ENCODE measurements at regions not wholly inside any gene's neighbourhood (a gene's known extent, or its start where the extent isn't known, plus 50 kb on each side); places are given as distances from the start of the nearest gene placed in this dataset.

DNA sequence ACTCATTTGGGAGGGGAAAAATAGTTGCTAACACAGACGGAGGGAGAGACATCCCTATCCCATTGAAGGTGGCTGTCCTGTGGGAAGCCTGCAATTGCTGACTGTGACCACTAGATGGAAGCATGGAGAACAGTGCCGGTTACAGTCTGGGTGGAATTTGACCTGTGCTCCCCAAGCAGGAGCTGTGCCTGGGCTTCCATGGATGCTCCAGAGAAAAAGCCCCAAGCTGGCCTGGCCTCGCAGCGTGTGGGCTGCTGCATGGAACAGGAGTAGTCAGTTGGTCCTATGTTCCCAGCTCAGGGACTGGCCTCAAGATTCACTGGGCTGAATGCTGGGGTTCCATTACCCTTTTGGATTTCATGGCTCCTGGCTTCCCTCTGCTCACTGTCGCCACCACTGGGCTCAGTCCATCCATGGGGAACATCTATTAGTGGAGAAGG lies 116.3 kb upstream of the CHD6 start (continued):
- no peak for TF ChIP-seq NFATC4 (CRISPR knock-in tag; IDR thresholded peaks at IDR 0.05)
- no peak for TF ChIP-seq ELF4 (CRISPR knock-in tag; IDR thresholded peaks at IDR 0.05; ENCODE audit: low read depth)
- TF ChIP-seq ZNF219 (CRISPR knock-in tag; IDR thresholded peaks at IDR 0.05; ENCODE audit: borderline replicate concordance): no peak
- no peak for TF ChIP-seq MYBL2 (CRISPR knock-in tag; IDR thresholded peaks at IDR 0.05)
- no peak for TF ChIP-seq SMAD4 (CRISPR knock-in tag; IDR thresholded peaks at IDR 0.05)
- TF ChIP-seq, protein P1, sequence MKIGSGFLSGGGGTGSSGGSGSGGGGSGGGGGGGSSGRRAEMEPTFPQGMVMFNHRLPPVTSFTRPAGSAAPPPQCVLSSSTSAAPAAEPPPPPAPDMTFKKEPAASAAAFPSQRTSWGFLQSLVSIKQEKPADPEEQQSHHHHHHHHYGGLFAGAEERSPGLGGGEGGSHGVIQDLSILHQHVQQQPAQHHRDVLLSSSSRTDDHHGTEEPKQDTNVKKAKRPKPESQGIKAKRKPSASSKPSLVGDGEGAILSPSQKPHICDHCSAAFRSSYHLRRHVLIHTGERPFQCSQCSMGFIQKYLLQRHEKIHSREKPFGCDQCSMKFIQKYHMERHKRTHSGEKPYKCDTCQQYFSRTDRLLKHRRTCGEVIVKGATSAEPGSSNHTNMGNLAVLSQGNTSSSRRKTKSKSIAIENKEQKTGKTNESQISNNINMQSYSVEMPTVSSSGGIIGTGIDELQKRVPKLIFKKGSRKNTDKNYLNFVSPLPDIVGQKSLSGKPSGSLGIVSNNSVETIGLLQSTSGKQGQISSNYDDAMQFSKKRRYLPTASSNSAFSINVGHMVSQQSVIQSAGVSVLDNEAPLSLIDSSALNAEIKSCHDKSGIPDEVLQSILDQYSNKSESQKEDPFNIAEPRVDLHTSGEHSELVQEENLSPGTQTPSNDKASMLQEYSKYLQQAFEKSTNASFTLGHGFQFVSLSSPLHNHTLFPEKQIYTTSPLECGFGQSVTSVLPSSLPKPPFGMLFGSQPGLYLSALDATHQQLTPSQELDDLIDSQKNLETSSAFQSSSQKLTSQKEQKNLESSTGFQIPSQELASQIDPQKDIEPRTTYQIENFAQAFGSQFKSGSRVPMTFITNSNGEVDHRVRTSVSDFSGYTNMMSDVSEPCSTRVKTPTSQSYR (CRISPR knock-in tag; IDR thresholded peaks at IDR 0.05): no peak
- TF ChIP-seq, protein P2, sequence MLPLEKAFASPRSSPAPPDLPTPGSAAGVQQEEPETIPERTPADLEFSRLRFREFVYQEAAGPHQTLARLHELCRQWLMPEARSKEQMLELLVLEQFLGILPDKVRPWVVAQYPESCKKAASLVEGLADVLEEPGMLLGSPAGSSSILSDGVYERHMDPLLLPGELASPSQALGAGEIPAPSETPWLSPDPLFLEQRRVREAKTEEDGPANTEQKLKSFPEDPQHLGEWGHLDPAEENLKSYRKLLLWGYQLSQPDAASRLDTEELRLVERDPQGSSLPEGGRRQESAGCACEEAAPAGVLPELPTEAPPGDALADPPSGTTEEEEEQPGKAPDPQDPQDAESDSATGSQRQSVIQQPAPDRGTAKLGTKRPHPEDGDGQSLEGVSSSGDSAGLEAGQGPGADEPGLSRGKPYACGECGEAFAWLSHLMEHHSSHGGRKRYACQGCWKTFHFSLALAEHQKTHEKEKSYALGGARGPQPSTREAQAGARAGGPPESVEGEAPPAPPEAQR (CRISPR knock-in tag; IDR thresholded peaks at IDR 0.05): peak; percentile 92
- no peak for TF ChIP-seq GABPB1 (CRISPR knock-in tag; IDR thresholded peaks at IDR 0.05)
- TF ChIP-seq PRRX2 (CRISPR knock-in tag; IDR thresholded peaks at IDR 0.05): 0 out of 2 replicates have a peak, but pooled peaks have one; percentile 61
- no peak for TF ChIP-seq JAZF1 (CRISPR knock-in tag; IDR thresholded peaks at IDR 0.05)
- no peak for TF ChIP-seq OVOL2 (CRISPR knock-in tag; IDR thresholded peaks at IDR 0.05; ENCODE audit: borderline replicate concordance)
- TF ChIP-seq NR2C2 (CRISPR knock-in tag; IDR thresholded peaks at IDR 0.05): no peak
- TF ChIP-seq, protein P3, sequence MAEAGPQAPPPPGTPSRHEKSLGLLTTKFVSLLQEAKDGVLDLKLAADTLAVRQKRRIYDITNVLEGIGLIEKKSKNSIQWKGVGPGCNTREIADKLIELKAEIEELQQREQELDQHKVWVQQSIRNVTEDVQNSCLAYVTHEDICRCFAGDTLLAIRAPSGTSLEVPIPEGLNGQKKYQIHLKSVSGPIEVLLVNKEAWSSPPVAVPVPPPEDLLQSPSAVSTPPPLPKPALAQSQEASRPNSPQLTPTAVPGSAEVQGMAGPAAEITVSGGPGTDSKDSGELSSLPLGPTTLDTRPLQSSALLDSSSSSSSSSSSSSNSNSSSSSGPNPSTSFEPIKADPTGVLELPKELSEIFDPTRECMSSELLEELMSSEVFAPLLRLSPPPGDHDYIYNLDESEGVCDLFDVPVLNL (CRISPR knock-in tag; IDR thresholded peaks at IDR 0.05; ENCODE audit: borderline replicate concordance, low read depth): no peak
- TF ChIP-seq, protein P4, sequence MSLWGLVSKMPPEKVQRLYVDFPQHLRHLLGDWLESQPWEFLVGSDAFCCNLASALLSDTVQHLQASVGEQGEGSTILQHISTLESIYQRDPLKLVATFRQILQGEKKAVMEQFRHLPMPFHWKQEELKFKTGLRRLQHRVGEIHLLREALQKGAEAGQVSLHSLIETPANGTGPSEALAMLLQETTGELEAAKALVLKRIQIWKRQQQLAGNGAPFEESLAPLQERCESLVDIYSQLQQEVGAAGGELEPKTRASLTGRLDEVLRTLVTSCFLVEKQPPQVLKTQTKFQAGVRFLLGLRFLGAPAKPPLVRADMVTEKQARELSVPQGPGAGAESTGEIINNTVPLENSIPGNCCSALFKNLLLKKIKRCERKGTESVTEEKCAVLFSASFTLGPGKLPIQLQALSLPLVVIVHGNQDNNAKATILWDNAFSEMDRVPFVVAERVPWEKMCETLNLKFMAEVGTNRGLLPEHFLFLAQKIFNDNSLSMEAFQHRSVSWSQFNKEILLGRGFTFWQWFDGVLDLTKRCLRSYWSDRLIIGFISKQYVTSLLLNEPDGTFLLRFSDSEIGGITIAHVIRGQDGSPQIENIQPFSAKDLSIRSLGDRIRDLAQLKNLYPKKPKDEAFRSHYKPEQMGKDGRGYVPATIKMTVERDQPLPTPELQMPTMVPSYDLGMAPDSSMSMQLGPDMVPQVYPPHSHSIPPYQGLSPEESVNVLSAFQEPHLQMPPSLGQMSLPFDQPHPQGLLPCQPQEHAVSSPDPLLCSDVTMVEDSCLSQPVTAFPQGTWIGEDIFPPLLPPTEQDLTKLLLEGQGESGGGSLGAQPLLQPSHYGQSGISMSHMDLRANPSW (CRISPR knock-in tag; conservative IDR thresholded peaks at IDR 0.05; ENCODE audit: low read depth): no peak
- TF ChIP-seq, protein P5, sequence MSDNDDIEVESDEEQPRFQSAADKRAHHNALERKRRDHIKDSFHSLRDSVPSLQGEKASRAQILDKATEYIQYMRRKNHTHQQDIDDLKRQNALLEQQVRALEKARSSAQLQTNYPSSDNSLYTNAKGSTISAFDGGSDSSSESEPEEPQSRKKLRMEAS (CRISPR knock-in tag; IDR thresholded peaks at IDR 0.05): no peak
- TF ChIP-seq ZNF423 (CRISPR knock-in tag; IDR thresholded peaks at IDR 0.05): 0 out of 2 replicates have a peak, but pooled peaks have one; percentile 22
- TF ChIP-seq, protein P6, sequence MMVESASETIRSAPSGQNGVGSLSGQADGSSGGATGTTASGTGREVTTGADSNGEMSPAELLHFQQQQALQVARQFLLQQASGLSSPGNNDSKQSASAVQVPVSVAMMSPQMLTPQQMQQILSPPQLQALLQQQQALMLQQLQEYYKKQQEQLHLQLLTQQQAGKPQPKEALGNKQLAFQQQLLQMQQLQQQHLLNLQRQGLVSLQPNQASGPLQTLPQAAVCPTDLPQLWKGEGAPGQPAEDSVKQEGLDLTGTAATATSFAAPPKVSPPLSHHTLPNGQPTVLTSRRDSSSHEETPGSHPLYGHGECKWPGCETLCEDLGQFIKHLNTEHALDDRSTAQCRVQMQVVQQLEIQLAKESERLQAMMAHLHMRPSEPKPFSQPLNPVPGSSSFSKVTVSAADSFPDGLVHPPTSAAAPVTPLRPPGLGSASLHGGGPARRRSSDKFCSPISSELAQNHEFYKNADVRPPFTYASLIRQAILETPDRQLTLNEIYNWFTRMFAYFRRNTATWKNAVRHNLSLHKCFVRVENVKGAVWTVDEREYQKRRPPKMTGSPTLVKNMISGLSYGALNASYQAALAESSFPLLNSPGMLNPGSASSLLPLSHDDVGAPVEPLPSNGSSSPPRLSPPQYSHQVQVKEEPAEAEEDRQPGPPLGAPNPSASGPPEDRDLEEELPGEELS (CRISPR knock-in tag; IDR thresholded peaks at IDR 0.05): no peak
- TF ChIP-seq NR1H2 (CRISPR knock-in tag; IDR thresholded peaks at IDR 0.05): no peak
- TF ChIP-seq, protein P7, sequence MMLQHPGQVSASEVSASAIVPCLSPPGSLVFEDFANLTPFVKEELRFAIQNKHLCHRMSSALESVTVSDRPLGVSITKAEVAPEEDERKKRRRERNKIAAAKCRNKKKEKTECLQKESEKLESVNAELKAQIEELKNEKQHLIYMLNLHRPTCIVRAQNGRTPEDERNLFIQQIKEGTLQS (CRISPR knock-in tag; conservative IDR thresholded peaks at IDR 0.05): no peak
- TF ChIP-seq, protein P8, sequence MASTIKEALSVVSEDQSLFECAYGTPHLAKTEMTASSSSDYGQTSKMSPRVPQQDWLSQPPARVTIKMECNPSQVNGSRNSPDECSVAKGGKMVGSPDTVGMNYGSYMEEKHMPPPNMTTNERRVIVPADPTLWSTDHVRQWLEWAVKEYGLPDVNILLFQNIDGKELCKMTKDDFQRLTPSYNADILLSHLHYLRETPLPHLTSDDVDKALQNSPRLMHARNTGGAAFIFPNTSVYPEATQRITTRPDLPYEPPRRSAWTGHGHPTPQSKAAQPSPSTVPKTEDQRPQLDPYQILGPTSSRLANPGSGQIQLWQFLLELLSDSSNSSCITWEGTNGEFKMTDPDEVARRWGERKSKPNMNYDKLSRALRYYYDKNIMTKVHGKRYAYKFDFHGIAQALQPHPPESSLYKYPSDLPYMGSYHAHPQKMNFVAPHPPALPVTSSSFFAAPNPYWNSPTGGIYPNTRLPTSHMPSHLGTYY (CRISPR knock-in tag; IDR thresholded peaks at IDR 0.05): peak; percentile 90
- TF ChIP-seq, protein P9, sequence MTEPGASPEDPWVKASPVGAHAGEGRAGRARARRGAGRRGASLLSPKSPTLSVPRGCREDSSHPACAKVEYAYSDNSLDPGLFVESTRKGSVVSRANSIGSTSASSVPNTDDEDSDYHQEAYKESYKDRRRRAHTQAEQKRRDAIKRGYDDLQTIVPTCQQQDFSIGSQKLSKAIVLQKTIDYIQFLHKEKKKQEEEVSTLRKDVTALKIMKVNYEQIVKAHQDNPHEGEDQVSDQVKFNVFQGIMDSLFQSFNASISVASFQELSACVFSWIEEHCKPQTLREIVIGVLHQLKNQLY (CRISPR knock-in tag; IDR thresholded peaks at IDR 0.05): no peak
- TF ChIP-seq CREB1 (CRISPR knock-in tag; IDR thresholded peaks at IDR 0.05): no peak
- no peak for TF ChIP-seq FOXJ3 (CRISPR knock-in tag; IDR thresholded peaks at IDR 0.05; ENCODE audit: borderline replicate concordance)
